ENCODE measurements at regions not wholly inside any gene's neighbourhood (a gene's known extent, or its start where the extent isn't known, plus 50 kb on each side); places are given as distances from the start of the nearest gene placed in this dataset.

DNA sequence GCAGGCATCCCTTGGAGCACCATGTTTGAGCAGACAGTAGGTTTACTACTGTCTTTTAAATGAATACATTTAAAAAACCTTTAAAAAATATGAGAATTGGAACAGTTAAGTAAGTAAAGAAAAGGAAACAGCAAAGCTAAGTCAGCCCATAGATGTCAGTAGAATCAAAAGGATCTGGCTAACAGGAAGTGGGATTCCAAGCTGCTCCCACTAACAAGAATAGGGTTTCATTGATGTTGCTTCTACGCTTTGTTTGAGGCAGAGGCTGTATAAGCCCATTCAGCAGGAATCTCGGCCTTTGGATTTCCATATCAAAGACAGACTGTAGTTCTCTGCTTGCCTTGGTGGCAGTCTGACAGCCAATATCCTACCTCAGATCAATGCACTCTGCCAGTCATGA, 122.9 kb upstream of the ELAC2 start:
- Histone ChIP-seq H3K27me3 (no peaks in the 10 kb centered on the region), H3K9me3 (no peaks in the 10 kb centered on the region), H3K36me3 (no peaks in the 10 kb centered on the region), H3K4me3 (no peak overlapping the region), H3K27ac (no peak overlapping the region), H3K4me1 (ENCODE audit: insufficient read depth) (no peaks in the 10 kb centered on the region)
- DNase-seq, result no peak
- intact Hi-C loops (cut with DNase I), result no loop called here
- 13 to 39% (median 14%) methylated on average over 2 of the region's 2 CpGs for WGBS, 3 donors
- TF ChIP-seq, protein P1, sequence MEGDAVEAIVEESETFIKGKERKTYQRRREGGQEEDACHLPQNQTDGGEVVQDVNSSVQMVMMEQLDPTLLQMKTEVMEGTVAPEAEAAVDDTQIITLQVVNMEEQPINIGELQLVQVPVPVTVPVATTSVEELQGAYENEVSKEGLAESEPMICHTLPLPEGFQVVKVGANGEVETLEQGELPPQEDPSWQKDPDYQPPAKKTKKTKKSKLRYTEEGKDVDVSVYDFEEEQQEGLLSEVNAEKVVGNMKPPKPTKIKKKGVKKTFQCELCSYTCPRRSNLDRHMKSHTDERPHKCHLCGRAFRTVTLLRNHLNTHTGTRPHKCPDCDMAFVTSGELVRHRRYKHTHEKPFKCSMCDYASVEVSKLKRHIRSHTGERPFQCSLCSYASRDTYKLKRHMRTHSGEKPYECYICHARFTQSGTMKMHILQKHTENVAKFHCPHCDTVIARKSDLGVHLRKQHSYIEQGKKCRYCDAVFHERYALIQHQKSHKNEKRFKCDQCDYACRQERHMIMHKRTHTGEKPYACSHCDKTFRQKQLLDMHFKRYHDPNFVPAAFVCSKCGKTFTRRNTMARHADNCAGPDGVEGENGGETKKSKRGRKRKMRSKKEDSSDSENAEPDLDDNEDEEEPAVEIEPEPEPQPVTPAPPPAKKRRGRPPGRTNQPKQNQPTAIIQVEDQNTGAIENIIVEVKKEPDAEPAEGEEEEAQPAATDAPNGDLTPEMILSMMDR (IDR thresholded peaks at IDR 0.05), result no peak
- TF ChIP-seq POLR2A (IDR thresholded peaks at IDR 0.05) (no peak), EP300 (IDR thresholded peaks at IDR 0.05) (no peak)

DNA sequence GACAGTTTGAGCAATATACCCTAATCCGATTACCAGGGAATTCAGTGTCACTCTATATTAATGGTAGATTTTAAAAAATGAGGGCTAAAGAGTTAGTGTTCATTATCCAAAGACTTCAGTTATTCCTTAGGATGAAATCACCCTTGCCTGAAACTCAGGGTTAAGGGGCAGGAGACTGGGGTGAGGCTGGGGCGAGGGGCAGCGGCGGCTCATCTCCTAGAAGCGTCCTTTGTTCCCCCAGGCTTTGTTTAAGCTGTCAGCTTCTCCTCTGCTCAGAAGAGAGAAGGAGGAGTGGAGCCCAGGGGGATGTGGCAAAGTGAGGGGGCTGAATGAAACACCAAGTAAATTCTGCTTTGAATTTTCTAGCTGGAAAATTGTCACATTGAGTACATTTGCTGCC, 117.7 kb upstream of the ELAC2 start:
- no peaks in the 10 kb centered on the region for H3K27me3 ChIP-seq
- no peak overlapping the region for H3K4me3 ChIP-seq
- H3K9me3 ChIP-seq, result no peaks in the 10 kb centered on the region
- DNase-seq, result no peak
- no peaks in the 10 kb centered on the region for H3K4me1 ChIP-seq (ENCODE audit: insufficient read depth)
- no peaks in the 10 kb centered on the region for H3K36me3 ChIP-seq
- WGBS, 3 donors, result 37 to 57% (median 48%) methylated on average over 5 of the region's 5 CpGs
- TF ChIP-seq, protein P1 (IDR thresholded peaks at IDR 0.05), result no peak
- TF ChIP-seq POLR2A (IDR thresholded peaks at IDR 0.05), result no peak
- TF ChIP-seq EP300 (IDR thresholded peaks at IDR 0.05), result no peak
- intact Hi-C loops (cut with DNase I), result no loop called here
- H3K27ac ChIP-seq, result no peak overlapping the region

DNA sequence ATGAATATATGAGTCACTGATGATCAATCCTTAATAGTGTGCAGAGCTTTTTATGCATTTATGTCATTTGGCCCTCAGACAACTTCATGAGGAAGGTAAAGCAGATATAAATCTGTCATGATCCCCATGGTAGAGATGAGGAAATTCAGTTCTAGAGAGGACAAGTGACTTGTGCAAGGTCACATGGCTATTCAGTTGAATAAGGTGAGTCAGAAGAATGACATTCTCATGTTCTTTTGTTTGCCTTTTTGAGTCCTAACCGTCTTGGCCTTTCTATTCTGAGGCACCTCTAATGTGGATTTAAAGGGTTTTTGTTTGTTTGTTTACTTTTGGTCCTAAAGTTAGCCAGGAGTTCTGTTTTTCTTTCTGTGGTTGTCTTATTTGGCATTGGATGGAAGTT, 116.2 kb upstream of the ELAC2 start:
- Histone ChIP-seq H3K4me3 (no peak overlapping the region), H3K4me1 (ENCODE audit: insufficient read depth) (no peaks in the 10 kb centered on the region), H3K27ac (no peak overlapping the region), H3K27me3 (no peaks in the 10 kb centered on the region), H3K9me3 (no peaks in the 10 kb centered on the region), H3K36me3 (no peaks in the 10 kb centered on the region)
- DNase-seq, result no peak
- WGBS, 3 donors, result 30 to 49% (median 39%) methylated on average over 1 of the region's 1 CpG
- intact Hi-C loops (cut with DNase I), result no loop called here
- no peak for TF ChIP-seq POLR2A (IDR thresholded peaks at IDR 0.05)
- TF ChIP-seq, protein P1 (IDR thresholded peaks at IDR 0.05), result no peak
- TF ChIP-seq EP300 (IDR thresholded peaks at IDR 0.05), result no peak

DNA sequence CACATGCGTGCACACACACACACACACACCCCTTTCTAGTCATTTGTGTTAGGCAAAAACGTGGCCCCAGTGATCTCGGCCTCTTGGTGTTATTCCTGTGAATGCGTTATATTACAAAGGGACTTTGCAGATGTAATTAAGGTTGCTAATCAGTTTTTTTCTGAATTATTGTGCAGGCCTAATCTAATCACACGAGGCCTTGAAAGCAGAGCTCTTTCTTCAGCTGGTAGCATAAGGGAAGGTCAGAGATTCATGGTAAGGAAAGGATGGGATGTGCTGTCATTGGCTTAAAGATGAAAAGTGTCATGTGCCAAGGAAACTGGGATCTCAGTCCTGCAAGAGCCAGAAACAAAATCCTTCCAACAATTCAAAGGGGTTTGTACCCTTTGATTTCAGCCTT, 113.4 kb upstream of the ELAC2 start:
- intact Hi-C loops (cut with DNase I), result no loop called here
- TF ChIP-seq, protein P1 (IDR thresholded peaks at IDR 0.05), result no peak
- TF ChIP-seq EP300 (IDR thresholded peaks at IDR 0.05), result no peak
- no peak for TF ChIP-seq POLR2A (IDR thresholded peaks at IDR 0.05)
- no peaks in the 10 kb centered on the region for H3K36me3 ChIP-seq

DNA sequence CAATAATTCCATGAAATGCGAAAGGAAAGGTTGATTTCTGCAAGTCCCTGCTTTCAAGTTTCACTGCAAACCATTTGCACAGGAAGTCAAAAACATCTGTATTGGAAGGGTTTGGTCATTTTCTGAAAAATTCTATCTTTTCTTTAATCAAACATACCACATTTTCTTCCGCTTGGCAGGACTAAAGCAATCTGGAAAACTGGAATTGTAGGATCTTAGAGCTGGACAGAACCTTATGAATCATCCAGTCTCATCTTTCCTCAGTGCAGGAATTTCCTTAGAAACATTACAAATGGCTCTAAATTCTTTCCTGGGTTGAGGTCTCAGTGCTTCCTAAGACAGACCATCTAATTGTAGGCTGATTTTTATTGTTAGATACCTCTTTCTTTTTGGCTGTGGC, 111.5 kb upstream of the ELAC2 start:
- DNase-seq, result no peak
- Histone ChIP-seq H3K4me1 (ENCODE audit: insufficient read depth) (no peaks in the 10 kb centered on the region), H3K9me3 (no peaks in the 10 kb centered on the region), H3K27ac (no peak overlapping the region), H3K36me3 (no peaks in the 10 kb centered on the region), H3K27me3 (no peaks in the 10 kb centered on the region), H3K4me3 (no peak overlapping the region)
- intact Hi-C loops (cut with DNase I), result no loop called here
- TF ChIP-seq POLR2A (IDR thresholded peaks at IDR 0.05), result no peak
- no peak for TF ChIP-seq EP300 (IDR thresholded peaks at IDR 0.05)
- TF ChIP-seq, protein P1 (IDR thresholded peaks at IDR 0.05), result no peak
- 79 to 87% (median 80%) methylated on average over 2 of the region's 2 CpGs for WGBS, 3 donors

More for the DNA sequence above, 113.4 kb upstream of the ELAC2 start:
- 44 to 67% (median 54%) methylated on average over 5 of the region's 5 CpGs for WGBS, 3 donors
- Histone ChIP-seq H3K27me3 (no peaks in the 10 kb centered on the region), H3K27ac (no peak overlapping the region), H3K4me1 (ENCODE audit: insufficient read depth) (no peaks in the 10 kb centered on the region), H3K9me3 (no peaks in the 10 kb centered on the region), H3K4me3 (no peak overlapping the region)
- no peak for DNase-seq
